ENCODE measurements at regions not wholly inside any gene's neighbourhood (a gene's known extent, or its start where the extent isn't known, plus 50 kb on each side); places are given as distances from the start of the nearest gene placed in this dataset.
"Not testable (repeated sequence)": the region's sequence is repeated elsewhere in the genome, so short reads cannot be mapped to it uniquely, and the experiment has no call there.

- Histone ChIP-seq H3K4me1 (ENCODE audit: control insufficient read depth, insufficient read depth, low read length) (no peaks in the 10 kb centered on the region), H3K36me3 (ENCODE audit: control insufficient read depth, insufficient read depth, low read length) (no peaks in the 10 kb centered on the region), H3K27ac (ENCODE audit: low read depth, low read length) (no peak overlapping the region), H3K4me3 (ENCODE audit: low read depth, low read length) (no peak overlapping the region), H3K9me3 (ENCODE audit: control insufficient read depth, insufficient read depth, low read length) (peaks cover 66% of the 10 kb centered on the region), H3K9ac (ENCODE audit: low read depth, low read length) (no peak overlapping the region), H3K27me3 (ENCODE audit: control insufficient read depth, insufficient read depth, low read length) (no peaks in the 10 kb centered on the region)
These were observed 586.3 kb downstream of the KCNJ18 start for GRCh38 chr17:22278302-22279275.

GRCh38 chr17:22286337-22287041, 594.2 kb downstream of the KCNJ18 start:
- Histone ChIP-seq H3K9ac (ENCODE audit: low read depth, low read length) (no peak overlapping the region), H3K4me1 (ENCODE audit: control insufficient read depth, insufficient read depth, low read length) (no peaks in the 10 kb centered on the region), H3K4me3 (ENCODE audit: low read depth, low read length) (no peak overlapping the region), H3K27ac (ENCODE audit: low read depth, low read length) (no peak overlapping the region), H3K36me3 (ENCODE audit: control insufficient read depth, insufficient read depth, low read length) (no peaks in the 10 kb centered on the region), H3K27me3 (ENCODE audit: control insufficient read depth, insufficient read depth, low read length) (no peaks in the 10 kb centered on the region), H3K9me3 (ENCODE audit: control insufficient read depth, insufficient read depth, low read length) (peaks cover 63% of the 10 kb centered on the region)

- H3K9ac ChIP-seq (ENCODE audit: low read depth, low read length); H3K27me3 ChIP-seq (ENCODE audit: control insufficient read depth, insufficient read depth, low read length); H3K4me1 ChIP-seq (ENCODE audit: control insufficient read depth, insufficient read depth, low read length); H3K36me3 ChIP-seq (ENCODE audit: control insufficient read depth, insufficient read depth, low read length); H3K27ac ChIP-seq (ENCODE audit: low read depth, low read length); H3K4me3 ChIP-seq (ENCODE audit: low read depth, low read length): not testable (repeated sequence)
- peaks cover 84% of the 10 kb centered on the region for H3K9me3 ChIP-seq (ENCODE audit: control insufficient read depth, insufficient read depth, low read length)
These were observed 606.2 kb downstream of the KCNJ18 start for GRCh38 chr17:22298484-22298951.

- Histone ChIP-seq H3K27me3 (ENCODE audit: control insufficient read depth, insufficient read depth, low read length) (no peaks in the 10 kb centered on the region), H3K36me3 (ENCODE audit: control insufficient read depth, insufficient read depth, low read length) (no peaks in the 10 kb centered on the region), H3K9me3 (ENCODE audit: control insufficient read depth, insufficient read depth, low read length) (peaks cover 88% of the 10 kb centered on the region), H3K4me1 (ENCODE audit: control insufficient read depth, insufficient read depth, low read length) (no peaks in the 10 kb centered on the region), H3K9ac (ENCODE audit: low read depth, low read length) (no peak overlapping the region), H3K4me3 (ENCODE audit: low read depth, low read length) (no peak overlapping the region), H3K27ac (ENCODE audit: low read depth, low read length) (no peak overlapping the region)
These were observed 607.9 kb downstream of the KCNJ18 start for GRCh38 chr17:22300177-22300576.

GRCh38 chr17:22300731-22301352, 608.5 kb downstream of the KCNJ18 start:
- H3K27ac ChIP-seq (ENCODE audit: low read depth, low read length), result no peak overlapping the region
- H3K27me3 ChIP-seq (ENCODE audit: control insufficient read depth, insufficient read depth, low read length), result no peaks in the 10 kb centered on the region
- no peak overlapping the region for H3K4me3 ChIP-seq (ENCODE audit: low read depth, low read length)
- H3K36me3 ChIP-seq (ENCODE audit: control insufficient read depth, insufficient read depth, low read length), result no peaks in the 10 kb centered on the region
- H3K9me3 ChIP-seq (ENCODE audit: control insufficient read depth, insufficient read depth, low read length), result peaks cover 90% of the 10 kb centered on the region
- no peak overlapping the region for H3K9ac ChIP-seq (ENCODE audit: low read depth, low read length)
- H3K4me1 ChIP-seq (ENCODE audit: control insufficient read depth, insufficient read depth, low read length), result no peaks in the 10 kb centered on the region

- Histone ChIP-seq H3K36me3 (ENCODE audit: control insufficient read depth, insufficient read depth, low read length) (no peaks in the 10 kb centered on the region), H3K27ac (ENCODE audit: low read depth, low read length) (no peak overlapping the region), H3K9ac (ENCODE audit: low read depth, low read length) (no peak overlapping the region), H3K27me3 (ENCODE audit: control insufficient read depth, insufficient read depth, low read length) (no peaks in the 10 kb centered on the region), H3K4me3 (ENCODE audit: low read depth, low read length) (no peak overlapping the region), H3K9me3 (ENCODE audit: control insufficient read depth, insufficient read depth, low read length) (peaks cover 91% of the 10 kb centered on the region), H3K4me1 (ENCODE audit: control insufficient read depth, insufficient read depth, low read length) (no peaks in the 10 kb centered on the region)
These were observed 609.0 kb downstream of the KCNJ18 start for GRCh38 chr17:22301353-22301745.

GRCh38 chr17:22303096-22303495, 610.8 kb downstream of the KCNJ18 start:
- Histone ChIP-seq H3K4me1 (ENCODE audit: control insufficient read depth, insufficient read depth, low read length) (no peaks in the 10 kb centered on the region), H3K27ac (ENCODE audit: low read depth, low read length) (no peak overlapping the region), H3K4me3 (ENCODE audit: low read depth, low read length) (no peak overlapping the region), H3K9me3 (ENCODE audit: control insufficient read depth, insufficient read depth, low read length) (peaks cover 92% of the 10 kb centered on the region), H3K9ac (ENCODE audit: low read depth, low read length) (no peak overlapping the region), H3K27me3 (ENCODE audit: control insufficient read depth, insufficient read depth, low read length) (no peaks in the 10 kb centered on the region), H3K36me3 (ENCODE audit: control insufficient read depth, insufficient read depth, low read length) (no peaks in the 10 kb centered on the region)

- Histone ChIP-seq H3K36me3 (ENCODE audit: control insufficient read depth, insufficient read depth, low read length) (no peaks in the 10 kb centered on the region), H3K9ac (ENCODE audit: low read depth, low read length) (no peak overlapping the region), H3K27ac (ENCODE audit: low read depth, low read length) (no peak overlapping the region), H3K9me3 (ENCODE audit: control insufficient read depth, insufficient read depth, low read length) (peaks cover 95% of the 10 kb centered on the region), H3K4me1 (ENCODE audit: control insufficient read depth, insufficient read depth, low read length) (no peaks in the 10 kb centered on the region), H3K27me3 (ENCODE audit: control insufficient read depth, insufficient read depth, low read length) (no peaks in the 10 kb centered on the region), H3K4me3 (ENCODE audit: low read depth, low read length) (no peak overlapping the region)
These were observed 611.5 kb downstream of the KCNJ18 start for GRCh38 chr17:22303865-22304264.

- Histone ChIP-seq H3K9me3 (ENCODE audit: control insufficient read depth, insufficient read depth, low read length) (peaks cover 92% of the 10 kb centered on the region), H3K27me3 (ENCODE audit: control insufficient read depth, insufficient read depth, low read length) (no peaks in the 10 kb centered on the region), H3K4me1 (ENCODE audit: control insufficient read depth, insufficient read depth, low read length) (no peaks in the 10 kb centered on the region), H3K36me3 (ENCODE audit: control insufficient read depth, insufficient read depth, low read length) (no peaks in the 10 kb centered on the region), H3K9ac (ENCODE audit: low read depth, low read length) (no peak overlapping the region), H3K27ac (ENCODE audit: low read depth, low read length) (no peak overlapping the region), H3K4me3 (ENCODE audit: low read depth, low read length) (no peak overlapping the region)
These were observed 612.5 kb downstream of the KCNJ18 start for GRCh38 chr17:22304667-22305303.

GRCh38 chr17:22305356-22306071, 613.2 kb downstream of the KCNJ18 start:
- H3K4me3 ChIP-seq (ENCODE audit: low read depth, low read length), result no peak overlapping the region
- no peaks in the 10 kb centered on the region for H3K36me3 ChIP-seq (ENCODE audit: control insufficient read depth, insufficient read depth, low read length)
- no peak overlapping the region for H3K27ac ChIP-seq (ENCODE audit: low read depth, low read length)
- H3K4me1 ChIP-seq (ENCODE audit: control insufficient read depth, insufficient read depth, low read length), result no peaks in the 10 kb centered on the region
- H3K27me3 ChIP-seq (ENCODE audit: control insufficient read depth, insufficient read depth, low read length), result no peaks in the 10 kb centered on the region
- H3K9ac ChIP-seq (ENCODE audit: low read depth, low read length), result no peak overlapping the region
- H3K9me3 ChIP-seq (ENCODE audit: control insufficient read depth, insufficient read depth, low read length), result peaks cover 91% of the 10 kb centered on the region
